Effector memory CD4-positive, alpha-beta T cell (primary cell): ENCODE measurements at regions not wholly inside any gene's neighbourhood (a gene's known extent, or its start where the extent isn't known, plus 50 kb on each side); places are given as distances from the start of the nearest gene placed in this dataset.

Source experiments
- DNase-seq, 3 donors: peaks; one replicate each; pipeline ENCODE4 v3.0.0-alpha.2; 2020
- H3K27ac ChIP-seq: 2 replicates; pipeline ENCODE4 v1.7.0; 2013; ENCODE audit warnings: mild to moderate bottlenecking, low read length, moderate library complexity; ENCODE audit not compliant: insufficient read depth, poor library complexity, severe bottlenecking
- H3K27me3 ChIP-seq: replicated peaks from 2 replicates; pipeline ENCODE4 v1.7.0; 2013; ENCODE audit warnings: mild to moderate bottlenecking, low read length; ENCODE audit not compliant: insufficient read depth, control insufficient read depth, poor library complexity, severe bottlenecking
- H3K36me3 ChIP-seq: 2 replicates; pipeline ENCODE4 v1.7.0; 2013; ENCODE audit warnings: mild to moderate bottlenecking, low read length, moderate library complexity; ENCODE audit not compliant: control insufficient read depth, insufficient read depth
- H3K4me1 ChIP-seq: 2 replicates; pipeline ENCODE4 v1.7.0; 2013; ENCODE audit warnings: low read length, mild to moderate bottlenecking; ENCODE audit not compliant: control insufficient read depth, insufficient read depth, poor library complexity, severe bottlenecking
- H3K4me3 ChIP-seq: 2 replicates; pipeline ENCODE4 v1.7.0; 2013; ENCODE audit warnings: low read length, low read depth, mild to moderate bottlenecking; ENCODE audit not compliant: insufficient read depth, poor library complexity, severe bottlenecking
- H3K9me3 ChIP-seq: 2 replicates; pipeline ENCODE4 v1.7.0; 2013; ENCODE audit warnings: mild to moderate bottlenecking, low read length, moderate library complexity; ENCODE audit not compliant: control insufficient read depth

GRCh38 chr10:78194539-78195402 lies 161.1 kb downstream of the RPS24 start:
- Histone ChIP-seq H3K27me3 (no peaks in the 10 kb centered on the region), H3K9me3 (no peaks in the 10 kb centered on the region)
- no peak for DNase-seq

GRCh38 chr10:78196396-78196795 lies 162.7 kb downstream of the RPS24 start:
- Histone ChIP-seq H3K27me3 (no peaks in the 10 kb centered on the region), H3K4me3 (no peak overlapping the region), H3K4me1 (no peaks in the 10 kb centered on the region), H3K9me3 (no peaks in the 10 kb centered on the region), H3K27ac (no peak overlapping the region), H3K36me3 (no peaks in the 10 kb centered on the region)
- no peak for DNase-seq

More at GRCh38 chr10:78194539-78195402, 161.1 kb downstream of the RPS24 start:
- Histone ChIP-seq H3K36me3 (no peaks in the 10 kb centered on the region), H3K4me3 (no peak overlapping the region), H3K4me1 (no peaks in the 10 kb centered on the region), H3K27ac (no peak overlapping the region)

- H3K4me3 ChIP-seq = no peak overlapping the region
- H3K36me3 ChIP-seq = no peaks in the 10 kb centered on the region
- H3K27ac ChIP-seq = no peak overlapping the region
- no peaks in the 10 kb centered on the region for H3K27me3 ChIP-seq
- no peaks in the 10 kb centered on the region for H3K9me3 ChIP-seq
- H3K4me1 ChIP-seq = no peaks in the 10 kb centered on the region
- no peak for DNase-seq
These were observed 163.3 kb downstream of the RPS24 start for GRCh38 chr10:78196964-78197363.

DNA sequence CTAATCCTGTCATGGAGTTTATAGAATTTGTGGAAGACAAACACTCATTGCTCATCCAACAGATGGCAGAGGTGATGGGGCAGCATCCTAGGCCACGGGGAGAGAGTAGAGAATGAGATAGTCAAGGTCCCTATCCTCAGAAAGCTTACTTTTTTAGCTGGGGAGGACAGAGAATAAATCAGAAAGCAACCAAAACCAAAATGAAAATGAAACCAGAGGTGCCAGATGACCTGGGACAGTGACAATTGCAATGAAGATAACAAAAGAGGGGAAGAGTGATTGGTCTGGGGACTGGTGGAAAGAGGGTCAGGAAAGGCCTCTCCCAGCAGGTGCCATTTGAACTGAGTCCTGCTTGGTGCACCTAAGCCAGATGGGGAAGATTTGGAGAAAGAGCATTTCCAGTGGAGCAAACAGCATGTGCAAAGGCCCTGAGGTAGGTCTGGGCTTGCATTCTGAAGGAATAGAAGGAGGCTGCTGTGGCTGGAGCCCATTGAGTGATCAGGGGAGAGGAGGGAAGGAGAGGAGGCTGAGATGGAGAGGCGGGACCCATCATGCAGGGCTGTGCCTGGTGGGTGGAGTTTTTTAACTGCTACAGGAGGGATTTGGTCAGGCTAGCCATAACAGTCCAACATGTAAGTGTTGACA lies 164.1 kb downstream of the RPS24 start:
- Histone ChIP-seq H3K27ac (no peak overlapping the region), H3K4me3 (no peak overlapping the region), H3K36me3 (no peaks in the 10 kb centered on the region), H3K27me3 (no peaks in the 10 kb centered on the region), H3K9me3 (no peaks in the 10 kb centered on the region), H3K4me1 (no peaks in the 10 kb centered on the region)
- DNase-seq = no peak

- Histone ChIP-seq H3K27ac (no peak overlapping the region), H3K27me3 (no peaks in the 10 kb centered on the region), H3K9me3 (no peaks in the 10 kb centered on the region), H3K36me3 (no peaks in the 10 kb centered on the region), H3K4me1 (no peaks in the 10 kb centered on the region), H3K4me3 (no peak overlapping the region)
- no peak for DNase-seq
These were observed 165.5 kb downstream of the RPS24 start for GRCh38 chr10:78199005-78199725.

GRCh38 chr10:78199759-78200158 lies 166.1 kb downstream of the RPS24 start:
- H3K27ac ChIP-seq = no peak overlapping the region
- no peak overlapping the region for H3K4me3 ChIP-seq
- no peak for DNase-seq
- no peaks in the 10 kb centered on the region for H3K27me3 ChIP-seq
- no peaks in the 10 kb centered on the region for H3K36me3 ChIP-seq
- H3K4me1 ChIP-seq = no peaks in the 10 kb centered on the region
- H3K9me3 ChIP-seq = no peaks in the 10 kb centered on the region

DNA sequence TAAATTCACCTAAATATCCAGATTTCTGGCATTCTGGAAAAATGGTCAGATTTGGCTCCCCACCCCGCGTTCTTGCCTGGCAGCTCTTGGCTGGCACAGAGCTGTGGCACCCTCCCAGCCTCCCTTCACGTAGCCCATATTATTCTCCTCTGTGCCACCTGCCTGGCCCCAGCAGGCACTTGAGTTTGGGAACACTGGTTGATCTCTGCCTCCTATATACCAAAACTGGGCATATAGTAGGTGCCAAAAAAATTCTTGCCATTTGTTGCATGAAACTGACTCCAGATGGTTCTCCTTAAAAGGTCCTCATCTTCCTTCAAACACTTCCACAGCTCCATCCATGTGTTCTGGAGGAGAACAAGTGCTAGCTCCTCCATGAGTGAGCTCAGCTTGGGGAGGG lies 167.0 kb downstream of the RPS24 start:
- H3K4me1 ChIP-seq = no peaks in the 10 kb centered on the region
- no peaks in the 10 kb centered on the region for H3K36me3 ChIP-seq
- H3K9me3 ChIP-seq = no peaks in the 10 kb centered on the region
- H3K4me3 ChIP-seq = no peak overlapping the region
- H3K27ac ChIP-seq = no peak overlapping the region
- no peaks in the 10 kb centered on the region for H3K27me3 ChIP-seq
- no peak for DNase-seq

- no peaks in the 10 kb centered on the region for H3K4me1 ChIP-seq
- no peaks in the 10 kb centered on the region for H3K27me3 ChIP-seq
- no peaks in the 10 kb centered on the region for H3K36me3 ChIP-seq
- no peaks in the 10 kb centered on the region for H3K9me3 ChIP-seq
- no peak for DNase-seq
- H3K4me3 ChIP-seq = no peak overlapping the region
- no peak overlapping the region for H3K27ac ChIP-seq
These were observed 168.7 kb downstream of the RPS24 start for GRCh38 chr10:78202386-78202785.

DNA sequence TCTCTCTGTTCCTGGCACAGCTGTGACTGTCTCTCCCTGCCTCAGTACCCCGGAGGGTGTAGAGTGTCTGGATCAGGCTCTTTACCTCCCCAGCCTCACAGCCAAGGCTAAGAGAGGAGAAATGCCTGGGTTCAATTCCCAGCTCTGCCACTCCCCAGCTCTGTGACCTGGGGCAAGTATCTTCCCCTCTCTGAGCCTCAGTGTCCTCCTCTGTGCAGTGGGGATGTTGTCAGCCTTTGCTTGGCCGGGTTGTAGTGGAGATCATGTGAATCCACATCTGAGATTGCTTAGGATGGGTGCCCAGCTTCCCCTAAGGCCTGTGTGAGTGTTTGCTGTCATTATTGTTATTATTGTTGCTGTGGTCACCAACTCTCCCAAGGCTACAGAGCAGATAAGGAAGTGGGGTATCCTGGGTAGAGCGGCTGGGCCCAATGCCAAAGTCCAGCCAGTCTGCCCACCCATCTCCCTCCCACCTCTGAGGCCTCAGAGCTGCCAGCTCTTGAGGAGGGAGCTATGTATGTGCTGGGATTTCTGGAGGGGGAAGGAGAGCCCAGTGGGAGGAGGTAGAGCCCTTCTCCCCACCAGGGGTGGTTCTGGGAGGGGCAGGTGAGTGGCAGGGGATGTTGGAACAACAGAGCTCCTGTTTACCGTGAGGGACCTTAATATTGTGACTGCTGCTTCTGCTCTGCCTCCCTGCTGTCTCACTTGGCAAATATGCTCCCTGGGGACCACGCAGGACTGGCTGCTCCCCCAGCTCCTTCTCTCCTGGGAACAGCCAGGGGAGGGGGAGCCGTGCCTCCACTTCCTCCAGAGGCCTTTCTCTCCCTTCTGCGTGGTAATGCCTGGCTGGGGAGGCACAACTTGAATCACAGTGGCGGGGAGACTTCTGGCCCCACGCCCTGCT lies 170.5 kb downstream of the RPS24 start:
- DNase-seq = no peak
- no peak overlapping the region for H3K27ac ChIP-seq

More for the DNA sequence above, 170.5 kb downstream of the RPS24 start:
- Histone ChIP-seq H3K9me3 (no peaks in the 10 kb centered on the region), H3K4me1 (no peaks in the 10 kb centered on the region), H3K36me3 (no peaks in the 10 kb centered on the region), H3K4me3 (no peak overlapping the region), H3K27me3 (no peaks in the 10 kb centered on the region)
